Gastroesophageal sphincter (tissue), 4 donors: ENCODE measurements at regions not wholly inside any gene's neighbourhood (a gene's known extent, or its start where the extent isn't known, plus 50 kb on each side); places are given as distances from the start of the nearest gene placed in this dataset.

ENCODE experiments used
- ATAC-seq: fragments of 150-250 bp; one replicate; pipeline ENCODE4 v1.9.1; 2016; ENCODE audit warnings: mild to moderate bottlenecking, moderate library complexity
- H3K27ac ChIP-seq, 4 donors: fragments of 200-600 bp; sonication (generic) in 3 of 4; 1 replicate in 3 of 4; 2 replicates in 1 of 4; pipeline ENCODE4 v1.5.1; 2016 to 2019
- H3K27me3 ChIP-seq: fragments of 200-600 bp; sonication (generic); one replicate; pipeline ENCODE4 v1.5.1; 2019
- H3K36me3 ChIP-seq, 2 donors: fragments of 200-600 bp; sonication (generic); one replicate each; pipeline ENCODE4 v1.5.1; 2019; ENCODE audit warnings: control low read depth in 1 of 2
- H3K4me1 ChIP-seq, 3 donors: fragments of 200-600 bp; sonication (generic); 1 replicate in 2 of 3; 2 replicates in 1 of 3; pipeline ENCODE4 v1.5.1; 2016 to 2019; ENCODE audit warnings: control low read depth in 2 of 3
- H3K4me3 ChIP-seq, 2 donors: fragments of 200-600 bp; sonication (generic); one replicate each; pipeline ENCODE4 v1.5.1; 2019; ENCODE audit warnings: mild to moderate bottlenecking in 1 of 2, moderate library complexity in 1 of 2
- H3K9me3 ChIP-seq, 3 donors: fragments of 200-600 bp; sonication (generic); one replicate each; pipeline ENCODE4 v1.5.1; 2017 to 2019; ENCODE audit warnings: control low read depth in 2 of 3
- CTCF ChIP-seq, 4 experiments: fragments of 200-600 bp in 2 of 4; fragments of 450-650 bp in 2 of 4; sonication (generic) in 1 of 4; IDR thresholded peaks; one replicate each; pipeline ENCODE4 v1.5.1; 2017 to 2019; ENCODE audit warnings: antibody characterized with exemption in 4 of 4, mild to moderate bottlenecking in 2 of 4, moderate library complexity in 2 of 4
- EP300 ChIP-seq: sonication (generic); formaldehyde crosslinking; IDR thresholded peaks from one replicate; pipeline ENCODE4 v1.6.1; 2017; ENCODE audit warnings: antibody characterized with exemption, mild to moderate bottlenecking
- POLR2A ChIP-seq, 2 donors: fragments of 450-650 bp; IDR thresholded peaks; one replicate each; pipeline ENCODE4 v1.6.1; 2017; ENCODE audit warnings: antibody characterized with exemption in 2 of 2, mild to moderate bottlenecking in 2 of 2, moderate library complexity in 1 of 2
- POLR2AphosphoS5 ChIP-seq: sonication (generic); formaldehyde crosslinking; IDR thresholded peaks from one replicate; pipeline ENCODE4 v1.6.1; 2017; ENCODE audit warnings: antibody characterized with exemption
- WGBS, 2 donors: methylation state at CpG; one replicate each; pipeline ENCODE4 v1.1.5; 2018; ENCODE audit warnings: low coverage in 1 of 2; 5-methylcytosine and 5-hydroxymethylcytosine counted together

- H3K9me3 ChIP-seq: no peaks in the 10 kb centered on the region
- TF ChIP-seq CTCF (IDR thresholded peaks at IDR 0.05): no peak
- no peak for TF ChIP-seq POLR2AphosphoS5
- no peak for TF ChIP-seq EP300
- TF ChIP-seq POLR2A (IDR thresholded peaks at IDR 0.05): no peak
- no peak overlapping the region for H3K4me3 ChIP-seq
- no peaks in the 10 kb centered on the region for H3K36me3 ChIP-seq
- no peaks in the 10 kb centered on the region for H3K4me1 ChIP-seq
- H3K27me3 ChIP-seq: peaks cover 34% of the 10 kb centered on the region
- no peak overlapping the region for H3K27ac ChIP-seq
- 40 to 42% methylated on average over 19 to 24 of the region's 34 CpGs for WGBS, 2 donors
- no peak for ATAC-seq
Measured at GRCh38 chr1:5667513-5668325, 324.5 kb downstream of the NPHP4 start.

- H3K27ac ChIP-seq: no peak overlapping the region
- H3K4me3 ChIP-seq: no peak overlapping the region
- no peaks in the 10 kb centered on the region for H3K9me3 ChIP-seq
- no peak for TF ChIP-seq EP300
- TF ChIP-seq CTCF (IDR thresholded peaks at IDR 0.05): no peak
- no peak for TF ChIP-seq POLR2AphosphoS5
- no peak for TF ChIP-seq POLR2A (IDR thresholded peaks at IDR 0.05)
- ATAC-seq: no peak
- H3K36me3 ChIP-seq: no peaks in the 10 kb centered on the region
- peaks cover 0 to 15% (median under 1%) of the 10 kb centered on the region in 3 donors for H3K4me1 ChIP-seq
- whole genome bisulfite sequencing, 2 donors: 74 to 76% methylated on average over 6 to 7 of the region's 10 CpGs
- peaks cover 32% of the 10 kb centered on the region for H3K27me3 ChIP-seq
Measured at GRCh38 chr1:5664906-5665875, 327.0 kb downstream of the NPHP4 start.

- Histone ChIP-seq H3K9me3 (no peaks in the 10 kb centered on the region), H3K4me1 (peaks cover 0 to 22% (median 4%) of the 10 kb centered on the region in 3 donors), H3K4me3 (no peak overlapping the region), H3K36me3 (no peaks in the 10 kb centered on the region), H3K27ac (no peak overlapping the region), H3K27me3 (peaks cover 32% of the 10 kb centered on the region)
- 93 to 100% methylated on average over 2 to 3 of the region's 9 CpGs for WGBS, 2 donors
- no peak for ATAC-seq
- TF ChIP-seq CTCF (IDR thresholded peaks at IDR 0.05) (no peak), POLR2A (IDR thresholded peaks at IDR 0.05) (no peak), EP300 (no peak), POLR2AphosphoS5 (no peak)
Measured at GRCh38 chr1:5664081-5664768, 328.0 kb downstream of the NPHP4 start.

GRCh38 chr1:5662744-5663126 lies 329.5 kb downstream of the NPHP4 start:
- ATAC-seq: no peak
- H3K9me3 ChIP-seq: no peaks in the 10 kb centered on the region
- H3K27ac ChIP-seq: no peak overlapping the region
- 33 to 68% methylated on average over 1 to 4 of the region's 5 CpGs for WGBS, 2 donors
- peaks cover 32% of the 10 kb centered on the region for H3K27me3 ChIP-seq
- H3K4me3 ChIP-seq: no peak overlapping the region
- TF ChIP-seq CTCF (IDR thresholded peaks at IDR 0.05) (no peak), POLR2AphosphoS5 (no peak), EP300 (no peak), POLR2A (IDR thresholded peaks at IDR 0.05) (no peak)
- peaks cover 0 to 22% (median 4%) of the 10 kb centered on the region in 3 donors for H3K4me1 ChIP-seq
- no peaks in the 10 kb centered on the region for H3K36me3 ChIP-seq
